OCI-LY1 (cell line): ENCODE measurements at regions not wholly inside any gene's neighbourhood (a gene's known extent, or its start where the extent isn't known, plus 50 kb on each side); places are given as distances from the start of the nearest gene placed in this dataset.

Source experiments
- H2AFZ ChIP-seq: fragments of 200-600 bp; sonication (generic), shearing (Covaris generic); 2 replicates; pipeline ENCODE4 v1.6.0; 2014; ENCODE audit warnings: antibody characterized with exemption, mild to moderate bottlenecking, low read length
- H3F3A ChIP-seq: fragments of 200-600 bp; sonication (generic), shearing (Covaris generic); 2 replicates; pipeline ENCODE4 v1.6.0; 2014; ENCODE audit warnings: mild to moderate bottlenecking, antibody characterized with exemption, low read length, moderate library complexity; ENCODE audit not compliant: insufficient read depth
- H3K27ac ChIP-seq: fragments of 200-600 bp; sonication (generic); 2 replicates; pipeline ENCODE4 v1.5.1; 2014; ENCODE audit warnings: low read length, mixed run types, mild to moderate bottlenecking, low read depth; ENCODE audit not compliant: poor library complexity, severe bottlenecking
- H3K27me3 ChIP-seq: fragments of 200-600 bp; sonication (generic); 2 replicates; pipeline ENCODE4 v1.6.0; 2014; ENCODE audit warnings: antibody characterized with exemption, mild to moderate bottlenecking, low read length, moderate library complexity; ENCODE audit not compliant: insufficient read depth
- H3K36me3 ChIP-seq: fragments of 200-600 bp; sonication (generic); 2 replicates; pipeline ENCODE4 v1.6.1; 2014; ENCODE audit warnings: mild to moderate bottlenecking, antibody characterized with exemption, low read length, moderate library complexity, mixed read lengths; ENCODE audit not compliant: insufficient read depth
- H3K4me1 ChIP-seq: fragments of 200-600 bp; sonication (generic); 2 replicates; pipeline ENCODE4 v1.5.1; 2014; ENCODE audit warnings: mild to moderate bottlenecking, low read length, moderate library complexity; ENCODE audit not compliant: insufficient read depth, severe bottlenecking
- H3K4me2 ChIP-seq: fragments of 200-600 bp; sonication (generic), shearing (Covaris generic); 2 replicates; pipeline ENCODE4 v1.6.1; 2014; ENCODE audit warnings: low read length
- H3K4me3 ChIP-seq: fragments of 200-600 bp; sonication (generic); 2 replicates; pipeline ENCODE4 v1.5.1; 2014; ENCODE audit warnings: low read length, low read depth, mild to moderate bottlenecking, mixed read lengths; ENCODE audit not compliant: poor library complexity, severe bottlenecking
- H3K79me2 ChIP-seq: fragments of 200-600 bp; shearing (Covaris generic); 2 replicates; pipeline ENCODE4 v1.6.1; 2016; ENCODE audit warnings: mixed run types, low read length, mixed read lengths; ENCODE audit not compliant: insufficient read depth
- H3K9ac ChIP-seq: fragments of 200-600 bp; sonication (generic), shearing (Covaris generic); 2 replicates; pipeline ENCODE4 v1.6.1; 2014; ENCODE audit warnings: mild to moderate bottlenecking, low read length, mixed read lengths
- H3K9me2 ChIP-seq: fragments of 200-600 bp; sonication (generic), shearing (Covaris generic); 2 replicates; pipeline ENCODE4 v1.6.1; 2014; ENCODE audit warnings: low read depth, mild to moderate bottlenecking, low read length, mixed read lengths
- H3K9me3 ChIP-seq: fragments of 200-600 bp; shearing (Covaris generic); 2 replicates; pipeline ENCODE4 v1.6.1; 2014; ENCODE audit warnings: low read length, mixed read lengths
- H4K20me1 ChIP-seq: fragments of 200-600 bp; sonication (generic), shearing (Covaris generic); 2 replicates; pipeline ENCODE4 v1.6.0; 2016; ENCODE audit warnings: mild to moderate bottlenecking, low read length; ENCODE audit not compliant: insufficient read depth
- CTCF ChIP-seq: fragments of 200-600 bp; sonication (generic), shearing (Covaris generic); IDR thresholded peaks from 2 replicates; pipeline ENCODE4 v1.5.1; 2017; ENCODE audit warnings: mild to moderate bottlenecking, antibody characterized with exemption, low read length, moderate library complexity, mixed read lengths
- EZH2 ChIP-seq: fragments of 200-600 bp; sonication (generic), shearing (Covaris generic); IDR thresholded peaks from 2 replicates; pipeline ENCODE4 v1.8.0; 2017; ENCODE audit warnings: borderline replicate concordance, mixed run types, mild to moderate bottlenecking, antibody characterized with exemption, low read length, moderate library complexity, mixed read lengths

GRCh38 chr5:12258549-12258948, 354.3 kb upstream of the CTNND2 start:
- H2AFZ ChIP-seq, result no peak overlapping the region
- TF ChIP-seq EZH2 (no peak), CTCF (no peak)
- H3K9me2 ChIP-seq, result no peaks in the 10 kb centered on the region
- H3K9me3 ChIP-seq, result no peaks in the 10 kb centered on the region
- H3K36me3 ChIP-seq, result no peaks in the 10 kb centered on the region
- H3K4me3 ChIP-seq, result no peak overlapping the region
- no peaks in the 10 kb centered on the region for H3K4me1 ChIP-seq
- no peaks in the 10 kb centered on the region for H3K27me3 ChIP-seq
- no peak overlapping the region for H3K27ac ChIP-seq
- no peaks in the 10 kb centered on the region for H3K79me2 ChIP-seq
- H4K20me1 ChIP-seq, result no peaks in the 10 kb centered on the region
- no peaks in the 10 kb centered on the region for H3F3A ChIP-seq
- no peak overlapping the region for H3K9ac ChIP-seq
- H3K4me2 ChIP-seq, result no peak overlapping the region

DNA sequence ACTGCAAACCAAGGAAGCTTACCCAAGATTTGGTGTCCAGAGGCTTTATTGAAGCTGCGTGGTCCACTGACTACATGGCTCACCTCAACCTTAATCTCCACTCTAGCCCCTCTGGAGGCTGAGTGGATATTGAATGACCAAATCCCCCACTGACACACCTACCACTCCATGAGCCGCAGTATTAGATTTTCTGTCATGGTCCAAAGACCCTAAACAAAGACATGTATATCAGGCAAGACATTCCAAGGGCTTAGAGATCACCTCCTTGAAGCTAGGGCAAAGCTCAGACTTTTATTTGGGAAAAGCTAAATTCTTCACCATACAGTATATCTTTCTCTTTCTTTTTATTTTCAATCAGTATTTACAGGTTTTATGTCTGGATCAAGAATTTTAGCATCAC, 346.2 kb upstream of the CTNND2 start:
- Histone ChIP-seq H3K4me1 (no peaks in the 10 kb centered on the region), H3K9ac (no peak overlapping the region), H3K9me3 (no peaks in the 10 kb centered on the region), H3K4me3 (no peak overlapping the region), H3K9me2 (no peaks in the 10 kb centered on the region), H2AFZ (no peak overlapping the region), H3K4me2 (no peak overlapping the region), H3K36me3 (no peaks in the 10 kb centered on the region), H3F3A (no peaks in the 10 kb centered on the region), H3K79me2 (no peaks in the 10 kb centered on the region), H4K20me1 (no peaks in the 10 kb centered on the region), H3K27ac (no peak overlapping the region), H3K27me3 (no peaks in the 10 kb centered on the region)
- TF ChIP-seq CTCF (no peak), EZH2 (no peak)

DNA sequence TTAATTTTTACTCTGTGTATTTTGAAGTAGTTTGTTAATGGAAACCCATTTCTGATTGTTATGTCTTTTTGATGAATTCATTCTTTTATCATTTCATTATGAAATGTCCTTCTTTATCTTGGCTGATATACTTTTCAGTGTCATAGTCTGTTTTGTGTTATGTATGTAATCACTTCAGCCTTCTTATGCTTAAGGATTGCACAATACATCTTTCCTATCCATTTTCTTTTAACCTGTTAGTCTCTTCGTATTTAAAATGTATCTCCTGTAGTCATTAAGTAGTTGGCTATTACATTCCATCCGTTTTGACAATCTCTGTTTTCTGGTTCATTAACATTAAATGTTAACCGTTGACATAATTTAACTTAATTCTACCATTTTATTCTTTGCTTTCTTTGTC, 344.6 kb upstream of the CTNND2 start:
- TF ChIP-seq EZH2 (no peak), CTCF (no peak)
- no peaks in the 10 kb centered on the region for H3K27me3 ChIP-seq
- no peak overlapping the region for H2AFZ ChIP-seq

More for the DNA sequence above, 344.6 kb upstream of the CTNND2 start:
- Histone ChIP-seq H4K20me1 (no peaks in the 10 kb centered on the region), H3F3A (no peaks in the 10 kb centered on the region), H3K9ac (no peak overlapping the region), H3K36me3 (no peaks in the 10 kb centered on the region), H3K79me2 (no peaks in the 10 kb centered on the region), H3K4me1 (no peaks in the 10 kb centered on the region), H3K9me3 (no peaks in the 10 kb centered on the region), H3K4me2 (no peak overlapping the region), H3K4me3 (no peak overlapping the region), H3K27ac (no peak overlapping the region), H3K9me2 (no peaks in the 10 kb centered on the region)
